ENCODE measurements at regions not wholly inside any gene's neighbourhood (a gene's known extent, or its start where the extent isn't known, plus 50 kb on each side); places are given as distances from the start of the nearest gene placed in this dataset.

- no peak for DNase-seq
Observed at GRCh38 chr12:126346087-126346486, 1280.9 kb downstream of the AACS start.

DNA sequence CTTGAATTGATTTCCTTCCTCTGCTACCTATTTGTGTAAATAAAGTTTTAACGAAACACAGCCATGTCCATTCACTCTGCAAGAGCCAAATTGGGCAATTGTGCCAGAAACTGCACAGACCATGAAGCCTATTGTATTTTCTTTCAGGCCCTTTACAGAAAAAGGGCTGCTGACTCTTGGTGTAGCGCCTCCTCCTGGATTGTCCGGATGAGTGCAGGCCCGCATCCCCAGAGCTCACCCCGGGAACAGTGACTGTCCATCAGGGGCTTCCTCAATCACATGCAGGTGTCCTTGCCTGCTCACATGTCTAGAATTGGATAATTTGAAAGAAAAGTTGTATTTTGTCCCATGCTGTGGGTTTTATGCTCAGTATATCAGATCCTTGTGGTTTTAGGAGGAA is 1282.2 kb downstream of the AACS start:
- DNase-seq: no peak

DNA sequence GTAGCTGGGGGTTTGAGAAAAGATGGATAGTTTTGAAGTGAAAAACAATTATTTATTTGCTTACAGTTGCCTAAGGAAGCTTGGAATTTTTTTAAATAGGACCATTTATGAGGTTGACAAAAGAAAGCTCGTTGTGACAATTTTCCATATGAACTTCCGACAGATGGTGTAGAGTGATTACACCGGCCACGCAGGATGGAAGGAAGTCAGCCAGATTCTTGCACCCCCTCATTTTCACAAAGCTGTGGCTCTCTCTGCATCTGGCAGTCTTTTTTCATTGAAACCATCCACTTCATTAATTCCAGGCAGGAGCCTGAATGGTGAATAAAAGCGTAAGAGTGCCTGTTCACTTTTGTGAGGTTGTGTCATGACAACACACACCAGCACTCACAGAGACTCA is 1284.1 kb downstream of the AACS start:
- no peak for DNase-seq

DNA sequence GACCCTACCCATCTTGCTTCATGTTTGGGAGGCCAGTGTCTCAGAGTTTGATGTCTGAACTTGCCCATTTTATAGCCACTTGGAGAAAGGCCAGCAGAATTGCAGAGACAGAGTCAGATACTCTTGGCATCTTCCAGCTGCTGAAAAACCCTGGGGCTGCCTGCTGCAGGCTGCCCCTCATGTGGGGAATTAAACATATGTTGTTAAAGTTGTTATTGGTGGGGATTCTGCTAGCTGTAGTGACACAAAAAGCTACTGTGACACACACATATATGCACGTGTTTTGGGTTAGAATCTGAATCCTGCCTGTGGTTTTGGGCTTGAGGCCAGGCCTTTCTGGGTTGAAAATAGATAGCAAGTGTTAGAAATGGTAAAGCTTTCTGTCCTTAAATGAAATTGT is 1288.4 kb downstream of the AACS start:
- no peak for DNase-seq

DNA sequence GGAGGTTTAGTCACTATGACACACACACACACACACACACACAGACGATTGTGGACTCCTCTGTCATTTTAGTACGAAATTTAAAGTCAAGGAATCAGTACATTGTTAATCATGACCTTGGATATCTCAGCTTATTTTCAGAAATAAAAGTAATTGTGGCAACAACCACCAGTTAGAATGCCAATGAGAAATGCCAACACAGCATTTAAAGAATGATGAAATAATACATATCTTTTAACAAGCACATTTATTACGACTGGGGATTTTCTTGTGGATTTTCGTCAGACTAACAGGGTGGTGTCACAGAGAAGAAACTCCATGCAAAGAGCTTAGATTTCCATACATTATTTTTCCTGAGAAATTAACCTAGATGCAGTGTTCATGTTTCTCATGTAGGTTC is 1289.4 kb downstream of the AACS start:
- DNase-seq: no peak

- no peak for DNase-seq
Observed at GRCh38 chr12:126355346-126355745, 1290.1 kb downstream of the AACS start.

GRCh38 chr12:126358806-126359205 is 1293.6 kb downstream of the AACS start:
- DNase-seq: no peak

GRCh38 chr12:126359216-126359615 is 1294.0 kb downstream of the AACS start:
- no peak for DNase-seq

GRCh38 chr12:126361804-126362203 is 1296.6 kb downstream of the AACS start:
- no peak for DNase-seq

GRCh38 chr12:126362493-126362892 is 1297.3 kb downstream of the AACS start:
- no peak for DNase-seq

DNA sequence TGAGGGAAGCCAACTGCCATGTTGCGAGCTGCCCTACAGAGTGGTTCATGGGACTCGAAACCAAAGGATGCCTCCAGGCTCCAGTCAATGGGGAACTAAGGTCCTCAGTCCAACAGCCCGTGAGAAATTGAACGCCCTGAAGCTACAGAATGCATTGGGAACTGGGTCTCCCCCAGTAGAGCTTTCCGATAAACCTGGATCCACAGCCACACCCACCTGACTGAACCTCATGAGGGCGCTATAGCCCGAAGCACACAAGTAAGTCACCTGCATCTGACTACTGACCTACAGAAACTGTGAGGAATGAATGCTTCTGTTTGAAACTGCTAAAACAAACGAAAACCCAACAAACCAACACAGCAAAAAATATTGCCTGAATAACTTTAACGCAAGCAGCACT is 1297.7 kb downstream of the AACS start:
- DNase-seq: no peak

DNA sequence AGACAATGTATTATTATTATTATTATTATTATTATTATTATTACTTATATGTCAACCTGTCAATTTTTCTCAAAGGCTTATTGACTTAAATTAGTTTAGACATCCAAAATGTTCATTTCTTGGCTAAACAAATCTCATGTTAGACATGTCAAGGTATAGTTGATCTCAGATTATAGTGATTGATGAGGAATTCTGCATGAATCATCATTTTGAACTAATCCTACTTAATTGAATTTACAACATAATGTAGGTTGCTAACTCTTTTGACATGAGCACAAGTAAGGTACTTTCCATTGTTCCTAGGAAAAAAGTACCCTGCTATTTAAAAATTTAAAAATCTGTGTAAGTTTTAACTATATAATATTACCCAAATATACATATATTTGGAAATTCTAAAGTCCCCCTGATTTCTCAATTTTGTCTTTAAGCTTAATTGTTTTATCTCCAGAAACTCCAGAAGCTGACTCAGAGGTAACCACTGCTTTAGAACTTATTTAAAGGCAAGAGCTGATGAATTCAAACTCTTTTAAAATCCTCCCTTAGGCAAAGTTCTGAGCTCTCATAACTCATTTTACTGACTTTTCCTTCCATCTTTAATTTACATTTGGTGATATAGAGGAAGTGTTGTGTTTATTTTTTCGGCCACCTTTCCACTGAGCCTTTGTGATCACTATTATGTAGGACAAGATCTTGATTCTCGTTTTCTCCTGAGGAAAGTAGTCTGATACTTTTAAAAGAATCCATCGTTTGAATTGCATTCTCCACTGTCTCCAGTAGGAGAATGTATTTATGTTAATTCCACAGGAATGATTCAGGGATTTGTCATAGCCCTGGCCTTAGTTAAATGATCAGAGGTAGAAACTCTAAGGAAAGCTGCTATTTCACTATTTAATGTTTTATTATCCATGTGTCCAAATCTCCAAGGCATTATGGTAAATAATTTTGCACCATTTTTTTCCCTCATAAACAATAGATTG is 1304.5 kb downstream of the AACS start:
- DNase-seq: no peak

DNA sequence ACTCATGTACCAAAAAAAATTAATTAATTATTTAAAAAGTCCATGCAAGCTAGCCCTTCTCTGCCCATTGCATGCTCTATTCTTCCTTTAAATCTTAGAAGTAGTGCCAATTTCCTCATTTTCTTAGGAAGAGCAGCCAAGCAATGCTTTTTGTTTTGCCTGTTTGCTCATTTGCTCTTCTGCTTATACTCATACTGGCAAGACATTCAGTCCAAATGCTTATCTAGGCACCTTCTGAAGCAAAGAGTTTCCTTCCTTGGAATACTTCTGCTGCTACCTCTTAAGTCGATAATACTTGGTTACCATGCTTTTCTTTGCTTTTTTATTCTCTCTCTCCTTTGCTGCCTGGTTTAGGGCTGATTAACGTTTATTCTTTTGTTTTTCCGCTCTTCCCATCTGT is 1318.3 kb downstream of the AACS start:
- DNase-seq: no peak

DNA sequence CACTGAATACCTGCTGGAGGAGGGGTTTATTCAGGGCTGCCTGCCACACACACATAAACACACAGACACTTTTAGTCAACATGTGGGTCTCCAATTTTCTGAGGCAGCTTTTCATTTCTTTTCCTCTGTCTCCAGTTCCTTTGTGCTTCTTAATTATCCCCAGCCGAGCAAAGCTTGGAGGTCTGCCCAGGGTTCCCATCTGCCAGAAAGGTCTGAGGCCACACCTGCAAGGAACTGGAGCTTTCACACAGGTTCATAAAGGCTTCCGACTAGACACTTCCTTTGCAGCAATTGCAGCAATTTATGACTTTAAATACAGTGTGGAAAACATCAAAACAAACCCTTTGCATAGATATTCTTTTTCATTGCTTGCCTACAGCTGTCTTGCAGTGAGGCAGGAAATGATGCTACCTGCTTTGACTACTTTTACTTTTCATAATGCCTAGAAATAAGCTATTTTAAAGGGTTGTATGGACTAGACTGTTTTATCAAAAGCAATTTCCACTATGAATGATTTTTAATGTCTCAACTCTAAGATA is 1318.9 kb downstream of the AACS start:
- DNase-seq: peak; percentile 5

DNA sequence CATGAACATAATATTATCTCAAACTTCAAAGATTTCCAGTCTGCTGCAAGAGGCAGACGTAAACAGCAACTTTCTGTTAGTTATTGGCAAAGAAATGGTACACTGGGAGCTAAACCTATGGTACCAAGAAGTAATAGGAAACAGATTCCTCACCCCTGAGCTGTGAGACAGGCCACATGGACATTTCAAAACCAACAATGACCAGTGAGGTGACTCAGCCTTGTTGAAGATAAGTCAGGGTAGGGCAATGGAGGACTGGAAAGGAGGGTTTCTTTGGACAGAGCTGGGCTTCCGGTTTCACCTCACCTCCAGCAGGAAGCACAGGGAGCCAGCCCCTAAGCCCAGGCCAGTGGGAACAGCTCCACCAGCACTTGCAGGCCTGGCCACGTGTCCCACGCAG is 1320.5 kb downstream of the AACS start:
- DNase-seq: no peak

- DNase-seq: no peak
Observed at GRCh38 chr12:126389220-126389841, 1324.1 kb downstream of the AACS start.

DNA sequence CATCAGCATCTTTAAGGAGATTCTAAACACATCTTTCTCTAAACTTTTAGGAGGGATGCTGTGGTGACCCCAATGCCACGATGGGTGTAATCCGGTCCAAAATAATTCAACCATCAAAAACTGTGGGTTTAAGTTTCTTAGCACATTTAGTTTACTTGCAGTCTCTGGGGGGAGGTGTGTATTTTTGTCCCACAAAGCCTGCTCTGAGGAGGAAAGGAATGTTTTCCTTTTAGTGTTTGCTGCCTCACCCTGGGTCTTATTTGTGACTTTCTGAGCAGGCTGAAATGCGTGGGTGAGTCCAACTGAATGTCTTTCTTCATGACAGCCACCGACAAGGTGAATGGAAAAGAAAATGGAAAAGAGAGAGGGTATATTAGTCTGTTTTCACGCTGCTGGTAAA is 1324.7 kb downstream of the AACS start:
- no peak for DNase-seq

DNA sequence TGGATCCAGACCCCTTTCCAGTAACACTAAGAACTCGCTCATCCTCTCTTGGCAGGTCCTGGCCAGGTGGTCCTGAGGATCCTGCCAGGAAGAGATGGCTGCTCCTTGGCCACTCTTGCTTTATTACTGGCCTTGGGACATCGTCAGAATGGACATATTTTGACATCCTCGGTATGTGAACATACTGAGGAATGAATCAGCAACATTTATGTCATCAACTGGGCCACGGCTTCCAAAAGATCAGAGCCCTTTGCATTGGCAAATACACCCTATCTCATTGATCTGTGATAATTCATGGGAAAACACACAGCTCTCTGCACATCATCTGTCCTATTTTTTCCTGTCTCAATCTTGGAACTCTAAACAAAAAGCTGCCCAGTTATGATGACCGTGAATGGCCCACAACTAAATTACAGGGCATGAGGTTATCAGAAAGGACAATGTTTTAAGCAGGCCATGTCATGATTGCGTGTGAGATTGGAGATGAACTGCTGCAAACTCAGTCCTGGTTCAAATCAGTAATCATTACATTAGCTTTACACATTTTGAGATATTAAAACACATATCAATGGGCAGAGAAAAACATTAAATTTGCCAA is 1325.8 kb downstream of the AACS start:
- DNase-seq: no peak

- DNase-seq: no peak
Observed at GRCh38 chr12:126396536-126396935, 1331.3 kb downstream of the AACS start.

DNA sequence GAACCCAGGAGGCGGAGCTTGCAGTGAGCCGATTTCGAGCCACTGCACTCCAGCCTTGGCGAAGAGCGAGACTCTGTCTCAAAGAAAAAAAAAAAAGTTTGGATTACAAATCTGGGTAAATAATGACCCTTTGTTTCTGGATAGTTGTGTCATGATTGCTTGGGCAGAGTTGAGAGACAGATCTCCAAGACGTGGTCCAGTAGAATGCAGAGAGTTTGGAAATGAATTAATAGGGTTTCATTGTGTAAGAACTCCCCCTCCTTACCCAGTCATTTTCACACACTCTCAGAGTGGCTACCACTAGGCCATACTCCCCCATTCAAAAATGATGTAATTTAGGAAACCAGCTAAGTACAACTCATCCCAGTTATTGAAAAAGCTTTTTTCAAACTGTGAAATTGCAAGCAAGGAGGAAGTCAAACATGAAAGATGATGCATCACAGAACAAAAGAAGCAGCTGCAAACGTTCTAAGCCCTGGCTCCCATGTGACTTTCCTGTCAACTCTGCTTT is 1331.9 kb downstream of the AACS start:
- DNase-seq: no peak

DNA sequence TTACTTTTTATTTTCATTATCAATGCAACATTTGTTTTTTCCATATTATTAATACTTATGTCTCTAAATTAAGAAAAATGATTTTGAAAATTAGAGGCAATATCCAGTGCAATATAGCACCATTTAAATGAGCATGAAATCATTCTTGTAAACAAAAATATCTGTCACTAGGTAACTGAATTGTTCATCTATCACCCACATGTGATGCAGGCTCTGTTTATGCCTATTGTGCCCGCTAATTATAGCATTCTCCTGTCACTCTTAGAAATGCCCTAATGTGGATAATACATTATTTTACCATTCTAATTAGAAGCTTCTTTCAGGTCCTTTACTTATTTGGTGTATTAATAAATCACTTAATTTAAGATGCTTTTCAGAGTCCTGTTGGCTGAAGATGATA is 1332.4 kb downstream of the AACS start:
- DNase-seq: no peak

DNA sequence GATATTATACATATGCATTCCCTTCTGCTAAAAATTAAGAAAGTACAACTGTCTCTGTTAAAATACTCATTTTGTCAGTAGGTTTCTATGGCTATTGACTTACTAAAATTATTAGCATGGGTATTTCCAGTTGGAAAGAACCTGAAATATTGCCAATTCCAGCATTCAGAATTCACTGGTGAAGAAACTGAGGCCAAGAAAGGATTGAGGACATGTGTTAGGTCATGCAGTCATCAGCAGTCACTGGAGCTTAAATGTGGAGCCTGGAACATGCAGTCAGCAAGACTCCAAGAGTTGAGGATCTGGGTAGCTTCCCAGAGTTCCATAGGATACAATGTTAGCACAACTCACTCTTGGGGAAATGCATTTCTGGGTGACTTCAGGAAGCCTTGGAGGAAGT is 1335.6 kb downstream of the AACS start:
- no peak for DNase-seq

- DNase-seq: no peak
Observed at GRCh38 chr12:126404293-126404881, 1339.2 kb downstream of the AACS start.
